Duodenal mucosa (tissue), 2 donors: ENCODE measurements at regions not wholly inside any gene's neighbourhood (a gene's known extent, or its start where the extent isn't known, plus 50 kb on each side); places are given as distances from the start of the nearest gene placed in this dataset.

Experiments
- H3K27ac ChIP-seq: one replicate; pipeline ENCODE4 v1.7.0; 2013; ENCODE audit warnings: low read depth, low read length
- H3K27me3 ChIP-seq, 2 donors: one replicate each; pipeline ENCODE4 v1.7.0; 2013; ENCODE audit warnings: low read length in 2 of 2, control low read depth in 1 of 2; ENCODE audit not compliant: insufficient read depth in 2 of 2, control insufficient read depth in 1 of 2
- H3K36me3 ChIP-seq, 2 donors: one replicate each; pipeline ENCODE4 v1.7.0; 2013; ENCODE audit warnings: low read length in 2 of 2, control low read depth in 1 of 2; ENCODE audit not compliant: insufficient read depth in 2 of 2, control insufficient read depth in 1 of 2
- H3K4me1 ChIP-seq, 2 donors: one replicate each; pipeline ENCODE4 v1.7.0; 2013; ENCODE audit warnings: low read length in 2 of 2, control low read depth in 1 of 2; ENCODE audit not compliant: insufficient read depth in 2 of 2, control insufficient read depth in 1 of 2
- H3K4me3 ChIP-seq, 2 donors: one replicate each; pipeline ENCODE4 v1.7.0; 2013; ENCODE audit warnings: low read length in 2 of 2, low read depth in 1 of 2
- H3K9ac ChIP-seq, 2 donors: one replicate each; pipeline ENCODE4 v1.7.0; 2013; ENCODE audit warnings: low read length in 2 of 2, low read depth in 1 of 2
- H3K9me3 ChIP-seq, 2 donors: one replicate each; pipeline ENCODE4 v1.7.0; 2013; ENCODE audit warnings: low read length in 2 of 2, control low read depth in 1 of 2; ENCODE audit not compliant: control insufficient read depth in 1 of 2

GRCh38 chr12:124387528-124387911 lies 92.6 kb downstream of the RFLNA start:
- Histone ChIP-seq H3K9ac (peak overlapping the region in 1 of 2 donors; percentile 33), H3K27ac (no peak overlapping the region), H3K36me3 (peaks cover 11 to 25% of the 10 kb centered on the region in 2 donors), H3K27me3 (no peaks in the 10 kb centered on the region), H3K9me3 (no peaks in the 10 kb centered on the region), H3K4me3 (no peak overlapping the region), H3K4me1 (peaks cover 37 to 38% of the 10 kb centered on the region in 2 donors)

GRCh38 chr12:124386661-124387527 lies 92.0 kb downstream of the RFLNA start:
- Histone ChIP-seq H3K36me3 (peaks cover 11 to 22% of the 10 kb centered on the region in 2 donors), H3K9ac (peak overlapping the region in 1 of 2 donors; percentile 33), H3K9me3 (no peaks in the 10 kb centered on the region), H3K27me3 (no peaks in the 10 kb centered on the region), H3K27ac (peak overlapping the region; percentile 14), H3K4me1 (peaks cover 37 to 38% of the 10 kb centered on the region in 2 donors), H3K4me3 (no peak overlapping the region)

DNA sequence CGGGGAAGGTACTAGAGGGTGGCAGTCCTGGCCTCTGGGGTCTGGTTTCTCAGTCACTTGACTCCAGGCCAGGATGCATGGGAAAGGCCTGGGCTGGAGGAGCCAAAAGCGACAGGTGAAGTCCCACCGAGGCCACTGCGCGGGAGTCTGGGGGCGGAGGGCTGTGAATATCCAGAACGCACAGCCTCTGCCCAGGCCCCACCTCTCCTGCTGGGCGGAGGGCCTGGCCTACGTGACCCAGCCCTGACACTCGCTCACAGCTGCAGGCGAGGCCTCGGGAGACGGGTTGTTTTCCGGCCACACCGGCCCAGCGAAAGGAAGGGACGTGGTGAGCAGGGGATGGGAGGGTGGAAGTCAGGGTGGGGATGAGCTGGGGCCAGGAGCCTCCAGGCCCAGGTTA lies 91.2 kb downstream of the RFLNA start:
- peak overlapping the region; percentile 10 for H3K27ac ChIP-seq
- no peak overlapping the region for H3K4me3 ChIP-seq
- peaks cover 38 to 40% of the 10 kb centered on the region in 2 donors for H3K4me1 ChIP-seq
- H3K9ac ChIP-seq = no peak overlapping the region
- H3K9me3 ChIP-seq = no peaks in the 10 kb centered on the region
- peaks cover 11 to 17% of the 10 kb centered on the region in 2 donors for H3K36me3 ChIP-seq
- no peaks in the 10 kb centered on the region for H3K27me3 ChIP-seq

DNA sequence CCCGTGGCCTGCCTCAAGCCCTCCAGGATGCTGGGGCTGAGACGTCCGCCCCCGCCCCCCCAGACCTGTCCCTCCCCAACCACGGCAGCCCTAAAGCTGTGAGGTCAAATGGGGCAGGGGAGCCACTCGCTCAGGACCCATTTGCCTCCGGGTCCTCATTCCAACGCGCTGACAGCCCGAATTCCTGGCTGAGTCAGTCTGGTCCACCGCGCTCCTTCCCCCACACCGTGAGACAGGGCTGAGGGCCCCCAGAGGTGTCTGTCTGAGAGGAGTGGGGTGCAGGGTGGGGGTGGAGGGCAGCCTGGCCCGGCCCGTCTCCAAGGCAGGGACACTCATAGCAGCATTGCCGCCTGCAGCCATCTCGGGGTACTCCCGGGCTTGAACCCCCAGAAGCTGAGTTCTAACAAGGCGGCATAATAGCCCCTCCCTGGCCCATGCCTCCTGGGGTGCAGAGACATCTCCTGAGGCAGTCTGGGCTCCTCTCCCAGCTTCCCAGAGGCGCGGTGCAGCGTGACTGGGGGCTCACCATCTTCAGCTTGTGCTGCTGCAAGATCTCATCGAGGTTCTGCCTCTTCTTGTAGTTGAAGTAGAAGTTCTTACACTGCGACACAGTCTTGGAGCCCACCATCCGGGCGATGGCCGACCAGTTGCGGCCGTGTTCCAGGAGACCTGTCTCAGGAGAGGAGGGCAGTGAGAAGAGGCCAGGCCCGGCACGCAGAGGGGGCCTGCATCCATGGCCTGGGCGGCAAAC lies 90.5 kb downstream of the RFLNA start:
- H3K27me3 ChIP-seq = no peaks in the 10 kb centered on the region
- H3K4me1 ChIP-seq = peaks cover 38% of the 10 kb centered on the region in 2 donors
- no peak overlapping the region for H3K27ac ChIP-seq
- no peaks in the 10 kb centered on the region for H3K9me3 ChIP-seq
- H3K4me3 ChIP-seq = no peak overlapping the region
- peaks cover 11 to 17% of the 10 kb centered on the region in 2 donors for H3K36me3 ChIP-seq
- H3K9ac ChIP-seq = no peak overlapping the region

DNA sequence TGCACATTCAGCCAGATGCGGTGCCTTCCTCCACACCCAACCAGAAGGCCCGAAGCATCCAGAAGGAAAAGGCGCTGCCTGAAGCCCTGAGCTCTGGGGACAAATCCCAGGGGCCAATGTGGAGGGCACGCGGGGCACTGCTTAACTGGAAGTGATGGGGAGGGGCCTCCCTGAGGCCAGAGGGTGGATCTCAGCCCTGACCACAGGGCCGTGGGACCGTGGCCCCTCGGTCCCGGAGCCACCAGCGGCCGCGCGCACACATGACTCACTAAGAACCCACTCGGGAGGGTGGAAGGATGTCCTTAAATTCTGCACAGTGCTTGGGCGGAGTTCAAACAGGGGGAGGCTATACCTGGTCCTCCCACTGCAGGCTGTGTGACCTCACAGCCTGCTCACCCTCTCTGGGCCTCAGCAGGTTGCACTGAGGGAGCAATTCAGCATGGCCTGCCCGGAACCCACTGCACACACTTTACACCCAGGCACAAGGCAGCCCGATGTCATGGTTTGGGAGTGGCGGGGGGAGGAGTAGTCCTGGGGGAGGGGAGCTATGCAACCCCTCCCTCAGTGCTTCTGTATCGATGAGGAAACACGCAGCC lies 89.5 kb downstream of the RFLNA start:
- H3K27ac ChIP-seq = no peak overlapping the region
- peaks cover 33 to 40% of the 10 kb centered on the region in 2 donors for H3K4me1 ChIP-seq
- H3K36me3 ChIP-seq = peaks cover 11 to 24% of the 10 kb centered on the region in 2 donors
- no peak overlapping the region for H3K4me3 ChIP-seq
- H3K9me3 ChIP-seq = no peaks in the 10 kb centered on the region
- no peaks in the 10 kb centered on the region for H3K27me3 ChIP-seq
- no peak overlapping the region for H3K9ac ChIP-seq

GRCh38 chr12:124383028-124383427 lies 88.1 kb downstream of the RFLNA start:
- H3K4me3 ChIP-seq = no peak overlapping the region
- no peak overlapping the region for H3K9ac ChIP-seq
- peaks cover 15 to 38% of the 10 kb centered on the region in 2 donors for H3K36me3 ChIP-seq
- H3K27me3 ChIP-seq = no peaks in the 10 kb centered on the region
- no peak overlapping the region for H3K27ac ChIP-seq
- peaks cover 28 to 35% of the 10 kb centered on the region in 2 donors for H3K4me1 ChIP-seq
- no peaks in the 10 kb centered on the region for H3K9me3 ChIP-seq

GRCh38 chr12:124381456-124382296 lies 86.8 kb downstream of the RFLNA start:
- Histone ChIP-seq H3K9ac (peak overlapping the region; percentile 31 to 39), H3K27me3 (no peaks in the 10 kb centered on the region), H3K4me3 (peak overlapping the region in 1 of 2 donors; percentile 28), H3K4me1 (peaks cover 27 to 33% of the 10 kb centered on the region in 2 donors), H3K27ac (peak overlapping the region; percentile 74), H3K36me3 (peaks cover 20 to 48% of the 10 kb centered on the region in 2 donors), H3K9me3 (no peaks in the 10 kb centered on the region)

DNA sequence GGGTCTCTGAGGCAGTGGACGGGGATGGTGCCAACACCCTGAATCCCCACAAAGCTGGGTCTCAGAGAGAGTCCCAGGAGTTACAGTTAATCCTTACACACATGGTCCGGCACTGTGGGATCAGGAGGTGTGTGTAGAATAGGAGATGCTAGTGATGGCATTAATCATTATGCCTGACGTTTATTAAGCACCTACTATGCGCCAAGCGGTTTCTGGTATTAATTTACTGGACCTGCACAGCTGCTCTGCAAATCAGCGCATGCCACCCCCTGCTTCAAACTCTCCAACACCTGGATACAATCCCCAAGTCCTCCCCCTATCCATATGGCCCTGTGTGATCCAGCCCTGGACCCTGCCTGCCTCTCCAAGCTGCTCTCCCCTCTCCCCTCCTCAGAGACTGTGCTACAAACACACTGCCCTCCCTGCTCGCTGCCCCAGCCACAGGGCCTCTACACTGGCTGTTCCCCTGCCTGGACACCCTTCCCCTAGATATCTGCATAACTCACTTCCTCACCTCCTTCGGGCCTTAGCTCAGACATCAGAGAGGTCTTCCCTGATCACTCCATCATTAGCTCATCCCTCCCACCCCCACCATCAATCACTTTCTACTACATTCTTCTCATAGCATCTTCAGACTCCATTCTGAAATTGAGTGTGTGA lies 86.0 kb downstream of the RFLNA start:
- peaks cover 27 to 33% of the 10 kb centered on the region in 2 donors for H3K4me1 ChIP-seq
- peak overlapping the region; percentile 74 for H3K27ac ChIP-seq
- H3K9me3 ChIP-seq = no peaks in the 10 kb centered on the region
- H3K4me3 ChIP-seq = no peak overlapping the region
- H3K27me3 ChIP-seq = no peaks in the 10 kb centered on the region
- peaks cover 27 to 54% of the 10 kb centered on the region in 2 donors for H3K36me3 ChIP-seq
- peak overlapping the region in 1 of 2 donors; percentile 16 for H3K9ac ChIP-seq
